ENCODE measurements at regions not wholly inside any gene's neighbourhood (a gene's known extent, or its start where the extent isn't known, plus 50 kb on each side); places are given as distances from the start of the nearest gene placed in this dataset.

- no peaks in the 10 kb centered on the region for H3K4me1 ChIP-seq (ENCODE audit: control insufficient read depth in 1 of 2, insufficient read depth in 2 of 2, low read length in 2 of 2)
- no peak overlapping the region for H3K4me2 ChIP-seq (ENCODE audit: low read length)
- no peaks in the 10 kb centered on the region for H3K9me2 ChIP-seq (ENCODE audit: insufficient read depth)
- H3K36me3 ChIP-seq (ENCODE audit: control insufficient read depth in 1 of 2, insufficient read depth in 2 of 2, low read length in 2 of 2), result no peaks in the 10 kb centered on the region
- no peak for ATAC-seq
- RAD21 ChIA-PET (ENCODE audit: low non-redundant PET in 1 of 2, low total read pairs in 2 of 2, uncharacterized antibody in 2 of 2, unreplicated experiment in 2 of 2), result no interaction called here
- TF ChIP-seq ATF3 (IDR thresholded peaks at IDR 0.05) (no peak), MAX (IDR thresholded peaks at IDR 0.05) (no peak), SP1 (IDR thresholded peaks at IDR 0.05; ENCODE audit: low read depth) (no peak), FOSL1 (IDR thresholded peaks at IDR 0.05; ENCODE audit: low read depth) (no peak), RAD21 (IDR thresholded peaks at IDR 0.05; ENCODE audit: low read depth) (no peak), POLR2A (IDR thresholded peaks at IDR 0.05; ENCODE audit: borderline replicate concordance, extremely low read depth, insufficient read depth, insufficient read length) (no peak), EZH2phosphoT487 (IDR thresholded peaks at IDR 0.05; ENCODE audit: borderline replicate concordance) (no peak), CBX3 (IDR thresholded peaks at IDR 0.05; ENCODE audit: low read depth) (no peak), ZFX (IDR thresholded peaks at IDR 0.05) (no peak), TCF7L2 (IDR thresholded peaks at IDR 0.05; ENCODE audit: borderline replicate concordance, extremely low read depth, insufficient read depth, insufficient read length) (no peak)
- TF ChIP-seq, protein P1, sequence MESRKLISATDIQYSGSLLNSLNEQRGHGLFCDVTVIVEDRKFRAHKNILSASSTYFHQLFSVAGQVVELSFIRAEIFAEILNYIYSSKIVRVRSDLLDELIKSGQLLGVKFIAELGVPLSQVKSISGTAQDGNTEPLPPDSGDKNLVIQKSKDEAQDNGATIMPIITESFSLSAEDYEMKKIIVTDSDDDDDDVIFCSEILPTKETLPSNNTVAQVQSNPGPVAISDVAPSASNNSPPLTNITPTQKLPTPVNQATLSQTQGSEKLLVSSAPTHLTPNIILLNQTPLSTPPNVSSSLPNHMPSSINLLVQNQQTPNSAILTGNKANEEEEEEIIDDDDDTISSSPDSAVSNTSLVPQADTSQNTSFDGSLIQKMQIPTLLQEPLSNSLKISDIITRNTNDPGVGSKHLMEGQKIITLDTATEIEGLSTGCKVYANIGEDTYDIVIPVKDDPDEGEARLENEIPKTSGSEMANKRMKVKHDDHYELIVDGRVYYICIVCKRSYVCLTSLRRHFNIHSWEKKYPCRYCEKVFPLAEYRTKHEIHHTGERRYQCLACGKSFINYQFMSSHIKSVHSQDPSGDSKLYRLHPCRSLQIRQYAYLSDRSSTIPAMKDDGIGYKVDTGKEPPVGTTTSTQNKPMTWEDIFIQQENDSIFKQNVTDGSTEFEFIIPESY (IDR thresholded peaks at IDR 0.05; ENCODE audit: extremely low read depth, insufficient replicate concordance, low read length), result no peak
- TF ChIP-seq, protein P2, sequence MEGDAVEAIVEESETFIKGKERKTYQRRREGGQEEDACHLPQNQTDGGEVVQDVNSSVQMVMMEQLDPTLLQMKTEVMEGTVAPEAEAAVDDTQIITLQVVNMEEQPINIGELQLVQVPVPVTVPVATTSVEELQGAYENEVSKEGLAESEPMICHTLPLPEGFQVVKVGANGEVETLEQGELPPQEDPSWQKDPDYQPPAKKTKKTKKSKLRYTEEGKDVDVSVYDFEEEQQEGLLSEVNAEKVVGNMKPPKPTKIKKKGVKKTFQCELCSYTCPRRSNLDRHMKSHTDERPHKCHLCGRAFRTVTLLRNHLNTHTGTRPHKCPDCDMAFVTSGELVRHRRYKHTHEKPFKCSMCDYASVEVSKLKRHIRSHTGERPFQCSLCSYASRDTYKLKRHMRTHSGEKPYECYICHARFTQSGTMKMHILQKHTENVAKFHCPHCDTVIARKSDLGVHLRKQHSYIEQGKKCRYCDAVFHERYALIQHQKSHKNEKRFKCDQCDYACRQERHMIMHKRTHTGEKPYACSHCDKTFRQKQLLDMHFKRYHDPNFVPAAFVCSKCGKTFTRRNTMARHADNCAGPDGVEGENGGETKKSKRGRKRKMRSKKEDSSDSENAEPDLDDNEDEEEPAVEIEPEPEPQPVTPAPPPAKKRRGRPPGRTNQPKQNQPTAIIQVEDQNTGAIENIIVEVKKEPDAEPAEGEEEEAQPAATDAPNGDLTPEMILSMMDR (IDR thresholded peaks at IDR 0.05 in 2 of 3, conservative IDR thresholded peaks at IDR 0.05 in 1 of 3; ENCODE audit: borderline replicate concordance in 1 of 3, insufficient read depth in 1 of 3, low read depth in 2 of 3, low read length in 2 of 3), result no peak
- no peak for DNase-seq (ENCODE audit: low read depth, low spot score)
- no peaks in the 10 kb centered on the region for H3K79me2 ChIP-seq (ENCODE audit: insufficient read depth, low read length)
- intact Hi-C loops (cut with micrococcal nuclease), result no loop called here
- peaks cover 8 to 28% of the 10 kb centered on the region in 2 experiments; a peak in 2 of 4 replicates for H3K9me3 ChIP-seq (ENCODE audit: control insufficient read depth in 1 of 2, insufficient read depth in 1 of 2, low read depth in 1 of 2, low read length in 2 of 2)
- H3K27ac ChIP-seq (ENCODE audit: low read depth, low read length), result no peak overlapping the region
- H3K27me3 ChIP-seq (ENCODE audit: insufficient read depth, low read length), result no peaks in the 10 kb centered on the region
- H3K4me3 ChIP-seq (replicated peaks in 1 of 2; ENCODE audit: low read depth in 1 of 2, low read length in 2 of 2), result no peak overlapping the region
- CTCF ChIA-PET, result no interaction called here
- POLR2A ChIA-PET, result no interaction called here
- no peak overlapping the region for H3K9ac ChIP-seq (ENCODE audit: low read length)
- H4K20me1 ChIP-seq (ENCODE audit: insufficient read depth), result no peaks in the 10 kb centered on the region
- no peak overlapping the region for H2AFZ ChIP-seq (ENCODE audit: low read depth, low read length, poor library complexity, severe bottlenecking)
- BruUV-seq (replicated peaks), result no TSS peak
These were observed 638.7 kb upstream of the SETBP1 start for GRCh38 chr18:44041961-44042360.

Data from HCT116 (cell line).